Muscle of leg (tissue), 3 donors: ENCODE measurements at regions not wholly inside any gene's neighbourhood (a gene's known extent, or its start where the extent isn't known, plus 50 kb on each side); places are given as distances from the start of the nearest gene placed in this dataset.
A peak's percentile ranks its signal among the peaks of the same experiment; 100 is the strongest.
"Not testable (repeated sequence)": the region's sequence is repeated elsewhere in the genome, so short reads cannot be mapped to it uniquely, and the experiment has no call there.

Experiments used
- DNase-seq: peaks from one replicate; pipeline ENCODE4 v3.0.0; 2013
- H3K27ac ChIP-seq: one replicate; pipeline ENCODE4 v1.5.1; 2013; ENCODE audit warnings: mild to moderate bottlenecking, low read length, control low read depth
- H3K27me3 ChIP-seq: one replicate; pipeline ENCODE4 v1.6.1; 2013; ENCODE audit warnings: low read length; ENCODE audit not compliant: control insufficient read depth, insufficient read depth
- H3K36me3 ChIP-seq: one replicate; pipeline ENCODE4 v1.6.1; 2013; ENCODE audit warnings: low read length; ENCODE audit not compliant: control insufficient read depth, insufficient read depth
- H3K4me1 ChIP-seq: one replicate; pipeline ENCODE4 v1.6.1; 2013; ENCODE audit warnings: low read length; ENCODE audit not compliant: control insufficient read depth, insufficient read depth
- H3K4me3 ChIP-seq: one replicate; pipeline ENCODE4 v1.5.1; 2013; ENCODE audit warnings: low read length, control low read depth
- H3K9me3 ChIP-seq: replicated peaks from 2 replicates; pipeline ENCODE4 v1.6.1; 2013; ENCODE audit warnings: low read depth, low read length; ENCODE audit not compliant: control insufficient read depth
- WGBS: methylation state at CpG from one replicate; pipeline ENCODE4 v1.1.5; 2013; ENCODE audit warnings: missing lambda C conversion rate; ENCODE audit not compliant: insufficient coverage; 5-methylcytosine and 5-hydroxymethylcytosine counted together

DNA sequence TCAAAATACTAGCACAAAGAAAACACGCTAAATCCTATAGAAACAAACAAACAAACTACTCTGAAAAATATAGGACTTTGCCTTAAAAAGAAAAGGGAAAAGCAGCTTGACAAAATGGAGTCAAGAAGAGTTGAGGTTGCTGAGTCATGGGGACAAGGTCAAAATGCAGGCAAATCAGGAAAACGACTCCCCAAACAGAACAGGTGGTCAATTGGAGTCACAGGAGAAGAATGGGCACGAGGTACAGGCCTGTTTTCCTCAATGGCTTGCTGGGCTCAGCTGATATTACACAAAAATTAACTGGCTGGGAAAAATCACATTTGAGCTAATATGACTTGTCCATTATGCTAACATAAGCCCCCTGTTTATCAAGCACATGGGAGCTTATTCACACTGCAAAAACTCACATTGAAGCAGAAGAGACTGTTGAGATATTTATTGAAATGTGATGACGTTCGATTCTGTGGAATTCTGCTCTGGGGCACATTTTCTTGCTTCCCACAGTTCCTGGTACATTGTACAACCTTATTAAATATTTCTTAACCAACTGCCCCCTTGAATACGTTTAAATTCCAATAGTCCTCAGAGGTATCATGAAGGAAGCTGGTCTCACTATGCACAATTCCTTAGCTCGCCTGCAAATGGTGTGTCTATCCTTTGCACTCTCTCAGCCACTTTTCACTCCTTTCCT is 1622.1 kb downstream of the STIM2 start:
- Histone ChIP-seq H3K4me1 (no peaks in the 10 kb centered on the region), H3K36me3 (no peaks in the 10 kb centered on the region), H3K27me3 (no peaks in the 10 kb centered on the region), H3K9me3 (no peaks in the 10 kb centered on the region), H3K27ac (no peak overlapping the region), H3K4me3 (no peak overlapping the region)
- no peak for DNase-seq
- WGBS: 59% methylated on average over 2 of the region's 7 CpGs

DNA sequence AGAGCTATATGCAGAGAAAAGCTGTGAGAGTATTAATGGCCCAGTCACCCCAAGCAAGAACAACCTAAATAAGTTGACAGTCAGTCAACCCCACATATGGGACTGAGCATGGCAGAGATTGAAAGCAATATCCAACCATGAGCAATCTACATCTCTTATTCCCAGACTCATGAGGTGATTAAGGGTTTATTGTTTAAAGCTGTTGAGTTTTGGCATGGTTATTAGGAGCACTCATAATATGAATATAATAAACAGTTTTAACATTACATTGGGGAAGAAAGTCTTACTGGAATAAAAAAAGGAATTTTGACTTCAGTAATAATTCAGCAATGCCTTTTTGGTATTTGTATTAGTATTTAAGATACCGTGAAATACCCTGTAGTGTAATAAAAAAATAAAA is 1627.4 kb downstream of the STIM2 start:
- Histone ChIP-seq H3K9me3 (no peaks in the 10 kb centered on the region), H3K4me3 (no peak overlapping the region), H3K36me3 (no peaks in the 10 kb centered on the region), H3K27me3 (no peaks in the 10 kb centered on the region), H3K4me1 (no peaks in the 10 kb centered on the region), H3K27ac (no peak overlapping the region)
- peak; percentile 85 for DNase-seq
- WGBS: no CpG with 5 or more reads among the region's 1 CpG

DNA sequence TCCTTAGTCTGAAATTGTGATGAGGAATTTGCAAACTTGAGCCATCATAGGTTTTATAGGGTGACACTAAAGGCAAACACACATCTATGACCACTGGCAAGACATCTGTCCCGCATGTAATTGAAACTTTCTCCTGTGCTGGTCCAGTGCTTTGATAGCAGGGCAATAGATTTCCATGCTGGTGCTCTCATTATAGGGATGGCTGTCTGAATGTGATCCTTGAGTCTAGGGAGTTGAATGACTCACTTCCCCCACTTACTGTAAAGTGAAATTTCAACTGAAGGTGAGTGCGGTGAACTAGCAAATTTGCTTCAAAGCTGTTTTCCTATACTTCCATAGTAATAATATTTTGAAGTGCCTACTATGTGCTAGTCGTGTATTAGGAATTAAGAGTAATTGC is 1630.0 kb downstream of the STIM2 start:
- Histone ChIP-seq H3K27me3 (no peaks in the 10 kb centered on the region), H3K4me1 (no peaks in the 10 kb centered on the region), H3K4me3 (no peak overlapping the region), H3K27ac (no peak overlapping the region), H3K9me3 (peaks cover 2% of the 10 kb centered on the region), H3K36me3 (no peaks in the 10 kb centered on the region)
- DNase-seq: no peak
- no CpG with 5 or more reads among the region's 3 CpGs for WGBS

DNA sequence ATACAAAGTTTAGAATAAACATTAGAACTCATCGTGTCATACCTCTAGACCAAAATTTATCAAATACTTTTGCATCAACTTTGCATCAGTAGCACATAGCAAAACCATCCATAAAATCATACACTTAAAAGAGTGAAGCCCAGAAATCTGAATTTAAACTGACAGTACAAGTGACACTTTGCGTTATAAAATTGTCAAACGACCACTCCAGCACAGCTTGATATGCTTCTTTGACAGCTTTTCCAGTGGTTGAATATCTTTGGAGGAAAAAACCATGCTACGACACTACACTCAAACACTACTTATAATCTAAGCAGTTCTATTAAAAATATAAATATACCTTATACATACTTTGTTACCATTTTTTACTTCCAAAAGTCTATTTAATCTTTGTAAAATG is 1644.4 kb downstream of the STIM2 start:
- Histone ChIP-seq H3K4me1 (no peaks in the 10 kb centered on the region), H3K4me3 (no peak overlapping the region), H3K27me3 (no peaks in the 10 kb centered on the region), H3K27ac (no peak overlapping the region), H3K36me3 (no peaks in the 10 kb centered on the region), H3K9me3 (no peaks in the 10 kb centered on the region)
- DNase-seq: no peak
- no CpG with 5 or more reads among the region's 4 CpGs for WGBS

DNA sequence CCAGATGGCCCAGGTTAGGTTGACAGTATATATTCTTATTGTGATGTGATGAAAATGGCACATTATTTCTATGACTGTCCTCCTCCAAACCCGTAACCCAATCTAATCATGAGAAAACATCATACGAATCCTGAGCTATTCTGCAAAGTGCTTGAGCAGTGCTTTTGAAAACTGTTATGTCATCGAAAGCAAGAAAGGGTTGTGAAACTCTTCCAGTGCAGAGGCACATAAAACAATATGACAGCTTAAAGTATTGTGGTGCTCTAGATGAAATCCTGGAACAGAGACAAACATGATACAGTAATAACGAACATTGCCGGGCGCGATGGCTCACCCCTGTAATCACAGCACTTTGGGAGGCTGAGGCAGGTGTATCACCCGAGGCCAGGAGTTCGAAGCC is 1648.0 kb downstream of the STIM2 start:
- Histone ChIP-seq H3K4me1 (no peaks in the 10 kb centered on the region), H3K4me3 (no peak overlapping the region), H3K9me3 (no peaks in the 10 kb centered on the region), H3K27me3 (no peaks in the 10 kb centered on the region), H3K27ac (no peak overlapping the region), H3K36me3 (no peaks in the 10 kb centered on the region)
- 92% methylated on average over 5 of the region's 9 CpGs for WGBS
- DNase-seq: no peak

DNA sequence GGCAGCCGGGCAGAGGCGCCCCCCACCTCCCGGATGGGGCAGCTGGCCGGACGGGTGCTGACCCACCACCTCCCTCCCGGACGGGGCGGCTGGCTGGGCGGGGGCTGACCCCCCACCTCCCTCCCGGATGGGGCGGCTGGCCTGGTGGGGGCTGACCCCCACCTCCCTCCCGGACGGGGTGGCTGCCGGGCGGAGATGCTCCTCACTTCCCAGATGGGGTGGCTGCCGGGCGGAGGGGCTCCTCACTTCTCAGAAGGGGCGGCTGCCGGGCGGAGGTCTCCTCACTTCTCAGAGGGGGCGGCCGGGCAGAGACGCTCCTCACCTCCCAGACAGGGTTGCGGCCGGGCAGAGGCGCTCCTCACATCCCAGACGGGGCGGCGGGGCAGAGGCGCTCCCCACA is 1654.1 kb downstream of the STIM2 start:
- WGBS: 92% methylated on average over 10 of the region's 30 CpGs

DNA sequence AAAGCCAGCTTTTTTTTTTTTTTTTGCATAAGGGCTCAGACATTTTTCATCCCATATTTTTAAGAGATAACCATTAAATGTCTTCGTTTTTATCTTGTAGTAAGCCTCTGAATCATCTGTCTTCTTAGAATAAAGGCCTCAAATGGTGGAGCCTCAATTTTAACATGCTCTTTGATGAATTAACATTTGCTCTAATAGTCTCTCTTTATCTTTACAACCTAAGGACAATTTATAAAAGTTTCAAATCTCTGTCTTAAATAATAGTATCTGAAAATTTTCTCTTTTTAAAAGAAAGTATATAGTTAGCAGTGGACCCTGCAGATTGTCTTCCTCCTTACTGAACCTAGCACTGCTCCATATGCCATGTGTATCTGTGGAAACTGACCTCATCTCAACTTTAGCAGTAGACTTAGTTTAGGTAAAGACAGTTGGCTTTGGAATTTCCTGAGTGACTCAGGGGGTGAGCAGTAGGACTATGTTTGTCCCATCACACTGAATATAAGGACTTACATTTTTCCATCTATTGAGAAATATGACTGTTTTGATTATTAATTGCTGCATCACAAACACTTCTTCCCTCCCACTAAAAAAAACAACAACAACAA is 1658.0 kb downstream of the STIM2 start:
- DNase-seq: no peak
- H3K4me3 ChIP-seq: no peak overlapping the region
- WGBS: no CpG with 5 or more reads among the region's 1 CpG
- H3K4me1 ChIP-seq: no peaks in the 10 kb centered on the region
- H3K9me3 ChIP-seq: no peaks in the 10 kb centered on the region
- no peak overlapping the region for H3K27ac ChIP-seq
- no peaks in the 10 kb centered on the region for H3K27me3 ChIP-seq
- no peaks in the 10 kb centered on the region for H3K36me3 ChIP-seq

More for the DNA sequence above, 1654.1 kb downstream of the STIM2 start:
- H3K27me3 ChIP-seq, H3K4me3 ChIP-seq, H3K36me3 ChIP-seq, DNase-seq, H3K27ac ChIP-seq, H3K4me1 ChIP-seq, H3K9me3 ChIP-seq: not testable (repeated sequence)

DNA sequence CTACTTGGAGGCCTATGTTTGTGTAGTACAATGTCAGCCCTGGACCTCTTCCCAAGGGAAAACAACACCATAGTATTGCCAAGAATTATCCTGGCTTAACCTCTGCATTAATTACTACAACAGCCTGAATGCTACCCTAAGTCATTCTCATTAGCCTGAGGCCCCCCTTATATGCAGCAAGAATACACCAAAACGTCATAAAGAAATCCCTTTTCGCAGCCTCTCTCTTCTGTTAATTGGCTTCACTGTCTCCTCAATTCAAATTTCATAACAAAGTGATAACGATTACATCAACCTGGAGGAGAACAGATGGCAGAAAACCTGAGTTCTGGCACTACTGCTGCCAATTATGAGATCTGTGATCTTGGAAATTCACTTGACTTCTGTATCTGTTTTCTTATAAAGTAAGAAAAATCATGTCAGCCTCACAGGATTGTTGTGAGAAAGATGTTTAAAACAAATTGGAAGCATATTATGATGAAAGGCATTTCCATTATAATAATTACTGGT is 1663.1 kb downstream of the STIM2 start:
- H3K4me1 ChIP-seq: no peaks in the 10 kb centered on the region
- no peak for DNase-seq
- WGBS: 93% methylated on average over 3 of the region's 3 CpGs

DNA sequence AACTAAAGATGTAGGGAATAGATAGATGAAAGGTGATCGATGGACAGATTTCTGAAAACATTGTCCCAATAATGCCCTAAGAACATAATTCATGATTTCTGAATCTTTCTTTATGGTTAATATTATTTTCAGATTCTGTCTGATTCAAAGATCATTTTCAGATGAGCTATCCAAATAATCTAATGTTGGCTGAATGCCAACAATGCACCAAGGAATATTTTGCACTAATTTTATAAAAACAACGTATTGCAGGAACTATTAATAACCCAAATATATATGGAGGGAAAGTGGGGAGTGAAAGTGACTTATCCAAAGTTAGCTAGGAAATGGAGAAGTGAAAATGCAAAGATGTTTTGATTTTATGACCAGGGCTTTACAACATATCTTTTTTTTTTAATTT is 1675.5 kb downstream of the STIM2 start:
- Histone ChIP-seq H3K27me3 (no peaks in the 10 kb centered on the region), H3K36me3 (no peaks in the 10 kb centered on the region), H3K27ac (no peak overlapping the region), H3K9me3 (peaks cover 4% of the 10 kb centered on the region), H3K4me1 (no peaks in the 10 kb centered on the region), H3K4me3 (no peak overlapping the region)
- DNase-seq: no peak
- no CpG with 5 or more reads among the region's 2 CpGs for WGBS

More for the DNA sequence above, 1663.1 kb downstream of the STIM2 start:
- no peaks in the 10 kb centered on the region for H3K9me3 ChIP-seq
- no peaks in the 10 kb centered on the region for H3K27me3 ChIP-seq
- H3K36me3 ChIP-seq: no peaks in the 10 kb centered on the region
- H3K27ac ChIP-seq: no peak overlapping the region
- H3K4me3 ChIP-seq: no peak overlapping the region

DNA sequence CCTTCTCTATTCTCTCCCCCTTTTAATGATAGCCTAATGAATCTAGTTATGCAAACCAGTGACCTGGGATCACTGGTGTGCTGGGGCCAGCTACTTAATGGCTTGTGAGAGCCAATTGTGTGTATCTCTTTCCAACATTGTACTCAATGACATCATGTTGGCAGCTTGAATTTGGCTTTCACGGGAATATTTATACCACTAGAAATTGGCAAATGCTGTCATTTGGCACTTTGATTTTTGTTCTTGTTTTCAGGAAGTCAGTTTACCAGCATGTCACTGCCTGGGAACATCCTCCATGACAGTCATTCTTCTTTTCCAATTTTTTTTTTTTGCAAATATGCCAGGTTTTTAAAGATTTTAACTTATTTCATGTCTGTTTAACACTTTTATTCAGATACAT is 1685.3 kb downstream of the STIM2 start:
- H3K9me3 ChIP-seq: no peaks in the 10 kb centered on the region
- H3K4me3 ChIP-seq: no peak overlapping the region
- peak; percentile 26 for DNase-seq
- no peaks in the 10 kb centered on the region for H3K36me3 ChIP-seq
- no peaks in the 10 kb centered on the region for H3K27me3 ChIP-seq
- no peak overlapping the region for H3K27ac ChIP-seq
- WGBS: no CpG with 5 or more reads among the region's 1 CpG
- H3K4me1 ChIP-seq: no peaks in the 10 kb centered on the region
